Muscle layer of colon (tissue), 2 donors: ENCODE measurements at regions not wholly inside any gene's neighbourhood (a gene's known extent, or its start where the extent isn't known, plus 50 kb on each side); places are given as distances from the start of the nearest gene placed in this dataset.

Experiments used
- H3K27ac ChIP-seq: one replicate; pipeline ENCODE4 v1.7.0; 2013; ENCODE audit warnings: low read depth, mild to moderate bottlenecking, low read length, moderate library complexity
- H3K27me3 ChIP-seq, 2 donors: one replicate each; pipeline ENCODE4 v1.7.0; 2013; ENCODE audit warnings: low read length in 2 of 2, mild to moderate bottlenecking in 2 of 2; ENCODE audit not compliant: insufficient read depth in 2 of 2, control insufficient read depth in 1 of 2
- H3K36me3 ChIP-seq: one replicate; pipeline ENCODE4 v1.7.0; 2013; ENCODE audit warnings: mild to moderate bottlenecking, low read length; ENCODE audit not compliant: insufficient read depth
- H3K4me1 ChIP-seq: one replicate; pipeline ENCODE4 v1.7.0; 2013; ENCODE audit warnings: mild to moderate bottlenecking, low read length; ENCODE audit not compliant: insufficient read depth
- H3K4me3 ChIP-seq, 2 donors: one replicate each; pipeline ENCODE4 v1.7.0; 2013; ENCODE audit warnings: low read length in 2 of 2, low read depth in 1 of 2, mild to moderate bottlenecking in 1 of 2, moderate library complexity in 1 of 2
- H3K9ac ChIP-seq: one replicate; pipeline ENCODE4 v1.7.0; 2013; ENCODE audit warnings: low read length
- H3K9me3 ChIP-seq: one replicate; pipeline ENCODE4 v1.7.0; 2013; ENCODE audit warnings: mild to moderate bottlenecking, low read length
- donor health status: abdominal sarcoma.
- donor health status: Adenocarcinoma of cecum.

- H3K4me3 ChIP-seq = no peak overlapping the region
- no peak overlapping the region for H3K27ac ChIP-seq
- no peaks in the 10 kb centered on the region for H3K36me3 ChIP-seq
- H3K9me3 ChIP-seq = no peaks in the 10 kb centered on the region
- no peak overlapping the region for H3K9ac ChIP-seq
- no peaks in the 10 kb centered on the region for H3K27me3 ChIP-seq
- no peaks in the 10 kb centered on the region for H3K4me1 ChIP-seq
Measured at GRCh38 chr16:49181791-49182518, 99.7 kb downstream of the CBLN1 start.

GRCh38 chr16:49179714-49180330 lies 101.8 kb downstream of the CBLN1 start:
- H3K27ac ChIP-seq = no peak overlapping the region
- H3K36me3 ChIP-seq = no peaks in the 10 kb centered on the region
- H3K4me3 ChIP-seq = no peak overlapping the region
- H3K27me3 ChIP-seq = no peaks in the 10 kb centered on the region
- no peaks in the 10 kb centered on the region for H3K4me1 ChIP-seq
- H3K9ac ChIP-seq = no peak overlapping the region
- no peaks in the 10 kb centered on the region for H3K9me3 ChIP-seq

DNA sequence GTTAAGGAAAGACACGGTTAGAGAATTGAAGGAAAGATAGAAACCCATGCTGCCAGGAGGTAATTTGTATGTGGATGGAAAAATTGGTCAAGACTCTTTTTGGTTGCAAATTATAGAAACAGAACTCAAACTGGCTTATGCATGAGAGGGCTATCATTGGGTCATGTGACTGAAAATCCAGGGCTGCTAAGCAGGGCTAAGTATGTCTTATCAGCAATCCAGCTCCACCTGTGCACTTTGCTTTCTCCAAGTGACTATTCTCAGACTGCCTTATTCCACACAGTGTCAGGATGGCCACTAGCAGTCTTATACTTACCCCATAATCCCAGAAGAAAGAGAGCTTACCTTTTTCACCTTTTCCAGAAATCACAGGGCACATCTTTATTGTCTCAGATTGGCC lies 113.5 kb downstream of the CBLN1 start:
- no peak overlapping the region for H3K27ac ChIP-seq
- no peaks in the 10 kb centered on the region for H3K9me3 ChIP-seq
- no peak overlapping the region for H3K9ac ChIP-seq
- H3K4me3 ChIP-seq = no peak overlapping the region
- H3K36me3 ChIP-seq = no peaks in the 10 kb centered on the region
- no peaks in the 10 kb centered on the region for H3K4me1 ChIP-seq
- no peaks in the 10 kb centered on the region for H3K27me3 ChIP-seq

- Histone ChIP-seq H3K27me3 (no peaks in the 10 kb centered on the region), H3K9me3 (no peaks in the 10 kb centered on the region), H3K4me1 (no peaks in the 10 kb centered on the region), H3K9ac (no peak overlapping the region), H3K36me3 (no peaks in the 10 kb centered on the region), H3K27ac (no peak overlapping the region), H3K4me3 (no peak overlapping the region)
Measured at GRCh38 chr16:49165025-49165424, 116.6 kb downstream of the CBLN1 start.

- Histone ChIP-seq H3K27ac (no peak overlapping the region), H3K27me3 (no peaks in the 10 kb centered on the region), H3K9me3 (no peaks in the 10 kb centered on the region), H3K4me1 (no peaks in the 10 kb centered on the region), H3K36me3 (no peaks in the 10 kb centered on the region), H3K4me3 (no peak overlapping the region), H3K9ac (no peak overlapping the region)
Measured at GRCh38 chr16:49161191-49161590, 120.4 kb downstream of the CBLN1 start.

DNA sequence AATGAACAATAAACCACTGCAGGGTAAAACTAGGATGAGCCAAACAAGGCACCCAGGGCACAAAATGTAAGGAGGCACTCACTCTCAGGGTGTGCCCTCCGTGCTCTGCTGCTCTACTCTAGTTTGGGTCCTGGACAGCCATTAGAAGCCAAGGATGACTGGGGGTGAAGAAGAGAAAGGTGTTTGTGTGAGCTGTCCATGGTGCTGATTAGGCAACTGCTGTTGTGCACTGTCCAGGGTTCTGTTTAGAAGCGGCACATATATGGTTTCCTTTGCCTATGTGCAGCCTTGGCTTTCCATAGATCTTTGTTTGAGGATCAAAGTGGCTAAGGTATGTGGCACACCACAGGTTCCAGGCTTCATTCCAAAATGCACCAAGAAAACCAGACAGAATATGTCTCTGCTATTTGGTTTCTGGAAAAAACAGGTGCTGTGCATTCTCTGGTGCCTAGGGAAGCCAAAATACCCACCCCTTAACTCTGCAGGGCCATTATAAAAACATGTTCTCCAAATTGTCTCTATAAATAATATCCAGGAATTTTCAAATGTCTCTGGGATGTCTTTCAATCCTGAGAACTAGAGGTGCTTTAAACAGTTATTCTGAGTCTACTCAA lies 123.5 kb downstream of the CBLN1 start:
- Histone ChIP-seq H3K36me3 (no peaks in the 10 kb centered on the region), H3K4me1 (no peaks in the 10 kb centered on the region), H3K27me3 (no peaks in the 10 kb centered on the region), H3K27ac (no peak overlapping the region), H3K4me3 (no peak overlapping the region), H3K9me3 (no peaks in the 10 kb centered on the region), H3K9ac (no peak overlapping the region)

DNA sequence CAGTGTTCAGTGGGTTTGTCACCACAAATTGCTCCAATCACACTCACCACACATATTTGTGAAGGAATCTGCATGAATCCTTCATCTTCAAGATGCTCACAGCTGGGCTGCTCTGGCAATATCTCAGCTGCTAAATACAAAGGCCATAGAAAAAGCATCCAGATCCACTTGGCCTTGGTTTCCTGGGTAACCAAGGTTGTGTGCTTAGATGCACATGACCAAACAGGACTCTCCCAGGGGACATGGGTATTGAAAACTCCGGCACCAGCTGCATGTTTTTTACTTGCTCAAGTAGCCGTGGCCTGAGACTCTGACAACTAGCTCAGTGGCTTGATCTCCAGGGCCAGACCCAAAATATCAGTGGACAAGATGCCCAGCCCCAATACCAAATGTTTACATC lies 131.3 kb downstream of the CBLN1 start:
- H3K4me1 ChIP-seq = no peaks in the 10 kb centered on the region
- no peaks in the 10 kb centered on the region for H3K9me3 ChIP-seq
- H3K36me3 ChIP-seq = no peaks in the 10 kb centered on the region
- no peaks in the 10 kb centered on the region for H3K27me3 ChIP-seq
- no peak overlapping the region for H3K9ac ChIP-seq
- no peak overlapping the region for H3K4me3 ChIP-seq
- H3K27ac ChIP-seq = no peak overlapping the region

DNA sequence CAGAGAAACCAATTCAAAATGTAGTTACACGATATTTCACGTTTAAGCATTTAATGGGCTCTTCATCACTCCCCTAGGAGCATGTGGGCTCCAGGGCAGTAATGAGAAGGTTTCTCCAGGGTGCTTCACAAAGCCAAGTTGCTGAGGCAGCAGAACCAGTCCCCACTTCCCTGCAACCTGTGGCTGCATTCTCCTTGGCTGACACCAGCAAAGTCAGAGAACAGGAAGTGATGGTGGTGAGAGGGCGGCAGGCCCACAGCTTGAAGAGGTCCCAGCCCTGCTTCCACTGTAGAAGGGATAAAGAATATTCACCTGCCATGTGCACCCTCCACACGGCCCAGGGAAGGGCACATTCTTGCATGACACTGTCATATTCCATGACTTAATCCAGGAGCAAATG lies 133.2 kb downstream of the CBLN1 start:
- no peaks in the 10 kb centered on the region for H3K9me3 ChIP-seq
- H3K27ac ChIP-seq = no peak overlapping the region
- no peak overlapping the region for H3K4me3 ChIP-seq
- H3K36me3 ChIP-seq = no peaks in the 10 kb centered on the region
- H3K27me3 ChIP-seq = no peaks in the 10 kb centered on the region
- no peaks in the 10 kb centered on the region for H3K4me1 ChIP-seq
- H3K9ac ChIP-seq = no peak overlapping the region

- Histone ChIP-seq H3K4me3 (no peak overlapping the region), H3K9ac (no peak overlapping the region), H3K4me1 (no peaks in the 10 kb centered on the region), H3K9me3 (no peaks in the 10 kb centered on the region), H3K36me3 (no peaks in the 10 kb centered on the region), H3K27me3 (no peaks in the 10 kb centered on the region), H3K27ac (no peak overlapping the region)
Measured at GRCh38 chr16:49140618-49141017, 141.0 kb downstream of the CBLN1 start.

- Histone ChIP-seq H3K27me3 (no peaks in the 10 kb centered on the region), H3K36me3 (no peaks in the 10 kb centered on the region), H3K27ac (no peak overlapping the region), H3K4me3 (no peak overlapping the region), H3K9me3 (no peaks in the 10 kb centered on the region), H3K9ac (no peak overlapping the region), H3K4me1 (no peaks in the 10 kb centered on the region)
Measured at GRCh38 chr16:49130397-49130796, 151.2 kb downstream of the CBLN1 start.

DNA sequence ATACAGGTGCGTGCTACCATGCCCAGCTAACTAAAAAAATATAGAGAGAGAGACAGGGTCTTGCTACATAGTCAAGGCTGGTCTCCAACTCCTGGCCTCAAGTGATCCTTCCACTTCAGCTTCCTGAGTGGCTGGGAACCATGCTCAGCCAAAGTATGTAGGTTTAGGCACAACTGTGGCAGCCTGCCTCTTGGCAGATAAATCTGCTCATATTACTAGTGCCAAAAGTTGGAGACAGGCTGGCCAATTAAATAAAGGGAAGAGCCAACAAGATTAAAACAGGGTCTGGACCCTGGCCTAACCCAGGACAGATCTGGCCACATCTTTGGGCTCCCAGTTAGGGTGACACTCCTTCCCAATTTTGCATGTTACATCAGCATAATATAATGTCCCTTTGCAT lies 151.7 kb downstream of the CBLN1 start:
- Histone ChIP-seq H3K4me1 (no peaks in the 10 kb centered on the region), H3K9ac (no peak overlapping the region), H3K9me3 (no peaks in the 10 kb centered on the region), H3K4me3 (no peak overlapping the region), H3K36me3 (no peaks in the 10 kb centered on the region), H3K27me3 (no peaks in the 10 kb centered on the region), H3K27ac (no peak overlapping the region)

GRCh38 chr16:49128740-49129139 lies 152.9 kb downstream of the CBLN1 start:
- Histone ChIP-seq H3K4me3 (no peak overlapping the region), H3K27ac (no peak overlapping the region), H3K27me3 (no peaks in the 10 kb centered on the region), H3K4me1 (no peaks in the 10 kb centered on the region), H3K36me3 (no peaks in the 10 kb centered on the region), H3K9ac (no peak overlapping the region), H3K9me3 (no peaks in the 10 kb centered on the region)
